Umbilical cord (tissue), 1 donor: ENCODE measurements at regions not wholly inside any gene's neighbourhood (a gene's known extent, or its start where the extent isn't known, plus 50 kb on each side); places are given as distances from the start of the nearest gene placed in this dataset.

Experiments used
- DNase-seq: peaks from one replicate; pipeline ENCODE4 v3.0.0-alpha.2; 2015; ENCODE audit warnings: low spot score

DNA sequence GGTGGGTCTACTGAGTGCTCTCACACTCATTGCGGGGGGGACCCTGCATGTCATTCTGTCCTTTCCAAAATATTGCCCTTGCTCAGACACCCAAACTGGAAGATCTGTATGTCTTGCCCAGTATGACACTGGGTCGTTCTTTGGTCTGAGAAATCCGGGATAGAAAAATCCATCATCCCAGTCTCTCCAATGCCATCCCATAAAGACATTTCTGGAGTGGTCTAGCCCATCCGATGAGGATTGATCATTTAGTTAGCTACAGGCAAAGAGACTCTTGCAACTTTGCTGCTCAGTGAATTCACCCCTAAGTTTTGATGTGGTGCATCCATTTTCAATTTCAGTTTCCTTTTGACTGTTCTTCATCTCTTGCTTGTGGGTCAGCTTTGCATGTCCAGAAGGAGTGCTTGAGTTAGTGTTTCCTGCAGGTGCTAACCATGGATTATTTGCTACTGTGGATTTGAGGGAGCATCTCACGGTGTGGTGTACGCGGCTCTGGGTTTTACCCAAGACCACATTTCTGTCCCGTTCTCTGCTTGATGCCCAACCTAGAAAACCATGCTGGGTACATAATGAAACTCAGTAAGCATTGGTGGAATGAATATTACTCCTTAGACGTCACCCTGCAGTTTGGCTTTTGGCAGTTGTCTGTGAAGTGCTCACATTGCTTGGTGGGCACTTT is 247.0 kb upstream of the MKI67 start:
- no peak for DNase-seq

DNA sequence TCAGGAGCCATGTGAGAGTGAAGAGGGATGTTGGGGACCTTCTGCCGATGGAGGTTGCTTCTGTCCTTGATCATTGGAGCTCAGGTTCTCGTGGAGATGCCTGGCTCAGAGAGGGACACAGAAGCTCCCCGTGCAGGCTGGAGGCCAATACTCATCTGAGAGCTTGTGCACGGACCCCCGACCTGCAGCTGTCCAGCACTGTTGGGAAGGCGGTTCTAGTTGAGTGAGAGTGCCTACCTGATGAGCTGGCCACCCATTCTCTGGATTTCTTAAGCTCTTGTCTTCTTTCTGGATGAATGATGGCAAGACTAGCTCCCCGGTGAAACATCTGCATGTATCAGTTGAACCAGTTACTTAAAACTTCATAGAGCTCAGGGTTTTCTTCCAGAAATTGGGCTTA is 247.6 kb upstream of the MKI67 start:
- no peak for DNase-seq

DNA sequence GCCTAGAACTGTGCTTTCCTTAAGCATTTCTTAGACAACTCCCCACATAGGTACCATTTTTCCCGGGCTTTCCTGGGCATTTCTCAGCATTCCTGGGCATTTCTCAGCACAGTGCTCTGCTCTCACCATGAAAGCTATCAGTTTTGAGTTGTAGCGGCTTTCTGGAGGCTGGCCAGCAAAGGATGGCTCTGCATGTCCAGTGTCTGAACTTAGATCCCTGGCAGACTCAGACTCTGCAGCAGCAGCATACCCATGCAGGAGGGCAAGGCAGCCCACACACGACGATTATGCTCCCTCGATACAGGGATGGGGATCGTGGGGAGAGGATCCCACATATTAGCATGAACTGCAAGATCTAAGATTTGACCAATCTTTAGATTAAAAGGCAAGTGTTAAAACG is 248.9 kb upstream of the MKI67 start:
- peak; percentile 49 for DNase-seq

DNA sequence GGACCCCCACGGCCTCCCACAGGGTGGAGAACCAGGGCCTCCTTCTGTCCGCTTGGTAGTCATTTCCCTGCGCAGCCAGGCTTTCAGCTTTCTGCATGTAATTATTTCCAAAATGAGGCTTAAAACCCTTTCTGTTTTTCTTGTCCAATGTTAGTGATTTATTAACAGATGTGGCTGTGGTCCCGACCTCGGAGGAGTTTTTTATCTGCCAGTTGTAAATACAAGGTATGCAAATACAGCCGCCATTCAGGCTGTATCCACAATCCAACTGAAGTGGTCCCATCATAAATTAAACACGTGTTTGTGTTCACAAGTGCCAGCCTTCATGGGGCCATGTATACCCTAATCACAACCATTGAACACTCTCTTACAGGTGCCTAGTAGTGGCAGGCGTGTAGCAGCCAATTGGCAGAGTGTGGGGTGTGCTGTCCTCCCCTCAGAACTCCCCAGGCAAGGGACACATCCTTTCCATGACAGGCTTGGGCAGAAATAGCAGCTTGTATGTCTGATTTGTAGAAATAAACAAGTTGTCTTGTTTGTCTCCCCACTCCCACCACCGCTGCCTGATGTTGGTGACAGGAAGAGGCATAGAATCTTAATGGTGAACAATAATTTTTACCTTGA is 251.3 kb upstream of the MKI67 start:
- no peak for DNase-seq

DNA sequence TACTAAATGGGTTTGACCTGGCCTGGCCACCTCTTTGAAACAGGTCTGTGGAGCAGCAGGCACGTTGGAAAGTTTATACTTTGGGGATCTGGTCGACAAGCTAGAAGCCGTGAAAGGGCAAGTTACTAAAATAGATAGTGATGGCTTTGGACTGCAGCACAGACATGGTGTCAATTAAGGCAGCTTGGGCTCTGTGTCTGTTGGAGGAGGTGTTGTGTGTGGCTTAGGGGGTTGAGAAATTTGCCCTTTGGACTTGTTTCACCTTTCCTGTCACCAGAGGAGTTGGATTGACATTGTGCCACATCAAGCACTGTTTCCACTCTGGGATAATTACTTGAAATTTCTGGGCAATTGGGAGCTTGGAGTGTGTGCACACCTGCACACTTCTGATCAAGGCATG is 251.8 kb upstream of the MKI67 start:
- DNase-seq, result no peak

DNA sequence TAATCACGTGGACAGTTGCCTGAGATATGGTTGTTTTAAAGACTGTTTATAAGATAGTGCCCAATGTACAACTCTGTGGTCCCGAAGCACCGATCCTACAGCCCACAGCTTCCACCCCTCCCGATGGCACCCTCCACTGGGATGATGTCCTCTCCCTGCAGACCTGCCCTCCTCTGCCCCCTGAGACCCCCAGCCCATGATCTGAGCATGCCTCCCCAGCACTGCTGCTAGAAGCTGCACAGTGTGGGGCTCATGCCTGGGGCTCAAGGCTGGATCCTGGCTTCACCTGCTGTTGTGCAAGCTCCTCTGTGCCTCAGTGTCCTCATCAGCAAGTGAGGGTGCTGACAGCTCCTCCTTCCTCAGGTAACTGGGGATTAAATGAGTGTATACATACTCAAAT is 254.7 kb upstream of the MKI67 start:
- DNase-seq, result no peak

DNA sequence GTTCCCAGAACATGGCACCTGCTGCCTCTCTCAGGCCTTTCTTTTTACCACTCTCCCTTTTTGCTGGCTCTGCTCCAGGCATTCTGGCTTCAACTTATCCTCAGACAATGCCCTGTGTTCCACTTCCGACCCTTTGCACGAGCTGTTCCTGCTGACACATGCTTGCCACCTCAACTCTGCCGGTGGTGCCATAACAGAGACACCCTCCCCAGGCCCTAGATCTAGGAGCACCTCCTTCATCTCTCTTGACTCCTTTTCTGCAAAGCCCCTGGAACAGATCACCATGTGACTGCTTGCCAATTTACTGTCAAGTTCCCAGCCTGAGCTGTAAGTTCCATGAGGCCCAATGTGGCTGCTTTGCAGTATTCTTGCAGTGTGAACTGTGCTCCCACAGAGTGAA is 256.0 kb upstream of the MKI67 start:
- peak; percentile 1 for DNase-seq

DNA sequence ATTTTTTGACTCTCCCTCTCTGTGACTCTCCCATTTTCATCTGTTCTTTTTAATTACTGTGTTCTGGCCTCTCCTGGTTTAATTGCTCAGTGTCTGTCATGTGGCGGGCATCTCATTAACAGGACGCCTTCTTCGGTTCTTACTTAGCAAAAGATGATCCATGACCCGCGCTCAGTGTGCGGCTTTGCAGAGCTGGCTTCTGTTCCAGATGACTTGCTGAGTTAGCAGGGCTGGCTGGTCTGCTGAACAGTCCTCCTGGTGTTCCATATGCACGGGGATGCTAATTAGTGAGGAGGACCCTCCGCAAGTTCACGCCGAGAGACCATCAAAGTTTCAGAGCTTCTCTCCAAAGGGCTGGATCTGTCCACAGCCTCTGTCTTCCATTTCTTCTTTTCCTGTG is 258.6 kb upstream of the MKI67 start:
- no peak for DNase-seq

DNA sequence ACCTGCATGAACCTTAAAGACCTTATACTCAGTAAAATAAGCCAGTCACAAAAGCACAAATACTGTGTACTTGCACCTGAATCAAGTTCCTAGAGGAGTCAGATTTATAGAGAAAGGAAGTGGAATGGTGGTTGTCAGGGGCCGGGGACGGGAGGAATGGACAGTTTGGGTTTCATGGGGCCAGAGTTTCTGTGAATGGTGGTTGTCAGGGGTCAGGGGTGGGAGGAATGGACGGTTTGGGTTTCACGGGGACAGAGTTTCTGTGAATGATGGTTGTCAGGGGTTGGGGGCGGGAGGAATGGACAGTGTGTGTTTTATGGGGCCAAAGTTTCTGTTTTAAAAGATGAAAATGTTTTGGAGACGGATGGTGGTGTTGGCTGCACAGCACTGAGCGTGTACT is 260.0 kb upstream of the MKI67 start:
- DNase-seq, result no peak

DNA sequence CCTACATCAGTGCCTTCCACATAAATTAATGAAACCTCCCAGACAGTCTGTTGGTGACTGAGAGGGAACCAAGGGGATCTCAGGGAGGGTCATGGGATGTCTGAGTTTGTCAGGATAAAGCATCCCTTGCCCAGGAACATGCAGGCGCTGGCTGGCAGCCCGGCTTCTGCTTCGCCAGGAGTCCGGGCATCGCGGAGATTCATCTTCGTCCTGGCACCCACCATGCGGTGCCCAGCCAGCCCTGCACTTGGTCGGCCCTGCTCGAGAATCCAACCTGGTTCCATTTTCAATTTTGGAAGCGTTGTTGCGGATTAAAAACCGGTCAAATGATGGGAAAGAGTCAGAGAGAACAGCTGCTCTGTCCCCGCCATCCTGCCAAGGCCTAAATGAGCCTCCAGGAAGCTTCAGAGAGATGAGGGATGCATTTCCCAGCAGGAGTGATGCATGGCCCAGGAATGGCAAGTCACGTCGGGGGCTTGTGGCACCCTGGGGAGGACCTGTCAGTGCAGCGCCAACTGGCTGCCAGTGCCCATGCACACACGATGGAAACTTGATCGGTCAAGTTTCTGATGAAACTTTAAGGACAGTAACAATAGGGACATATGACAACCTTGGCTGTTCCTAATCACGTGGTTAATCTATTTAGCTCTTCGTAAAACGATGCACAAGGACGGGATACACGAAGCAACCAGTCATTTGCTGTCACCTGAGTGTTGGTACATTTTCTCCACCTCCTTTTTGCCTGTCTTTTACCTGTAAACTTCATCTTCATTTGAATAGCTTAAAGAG is 260.8 kb upstream of the MKI67 start:
- DNase-seq, result no peak

DNA sequence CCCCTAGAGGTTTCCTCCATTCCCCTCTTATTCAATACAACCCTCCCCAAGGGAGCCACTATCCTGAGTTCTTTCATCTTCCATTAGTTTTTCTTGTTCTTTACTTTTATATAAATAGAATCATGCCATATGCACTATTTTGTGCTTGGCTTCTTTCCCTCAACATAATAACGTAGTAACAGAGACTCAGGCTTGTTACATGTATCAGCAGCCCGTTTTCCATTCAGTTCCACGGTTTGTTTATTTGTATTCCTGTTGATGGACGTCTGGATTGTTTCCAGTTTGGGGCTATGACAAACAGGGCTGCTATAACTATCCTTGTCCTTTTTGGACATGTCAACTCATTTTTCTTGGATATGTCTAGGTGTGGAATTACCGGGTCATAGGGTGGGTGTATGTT is 264.4 kb upstream of the MKI67 start:
- DNase-seq, result no peak

DNA sequence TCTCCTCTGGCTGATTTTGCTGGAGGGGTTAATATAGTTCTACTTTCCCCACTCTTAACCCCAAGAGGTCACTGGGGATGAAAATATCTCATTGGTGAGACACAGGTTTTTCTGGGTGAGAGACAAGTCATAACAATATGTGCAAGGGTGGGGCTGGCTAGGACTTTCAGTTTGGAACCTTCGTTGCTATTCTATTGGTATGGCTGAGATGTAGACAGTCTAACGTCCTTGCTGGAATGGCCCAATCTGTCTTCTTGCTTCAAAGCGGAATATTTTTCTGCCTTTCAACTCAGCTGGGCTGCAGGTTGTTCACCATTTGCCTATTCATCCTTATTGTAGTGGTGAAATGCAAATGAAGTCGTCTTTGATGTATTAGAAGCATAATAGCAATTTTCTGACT is 267.3 kb upstream of the MKI67 start:
- DNase-seq, result no peak

DNA sequence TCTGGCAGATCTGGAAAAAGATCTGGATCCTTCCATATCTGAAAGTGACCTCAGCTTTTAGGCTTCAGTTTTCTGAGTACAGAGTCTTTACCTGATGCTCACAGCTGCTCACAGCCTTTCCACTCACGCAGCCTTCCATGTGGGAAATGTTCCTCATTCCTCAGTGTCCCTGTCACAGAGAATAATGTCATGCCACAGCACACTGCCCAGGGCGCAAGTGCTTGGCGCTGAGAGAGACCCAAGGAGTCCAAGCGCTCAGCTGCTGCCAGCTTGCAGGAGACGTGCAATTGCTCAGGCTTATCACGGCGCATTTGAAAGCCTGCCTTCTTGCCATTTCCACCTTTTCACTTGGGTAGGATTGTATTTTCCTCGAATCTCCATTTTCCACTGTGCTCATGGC is 271.9 kb upstream of the MKI67 start:
- no peak for DNase-seq

DNA sequence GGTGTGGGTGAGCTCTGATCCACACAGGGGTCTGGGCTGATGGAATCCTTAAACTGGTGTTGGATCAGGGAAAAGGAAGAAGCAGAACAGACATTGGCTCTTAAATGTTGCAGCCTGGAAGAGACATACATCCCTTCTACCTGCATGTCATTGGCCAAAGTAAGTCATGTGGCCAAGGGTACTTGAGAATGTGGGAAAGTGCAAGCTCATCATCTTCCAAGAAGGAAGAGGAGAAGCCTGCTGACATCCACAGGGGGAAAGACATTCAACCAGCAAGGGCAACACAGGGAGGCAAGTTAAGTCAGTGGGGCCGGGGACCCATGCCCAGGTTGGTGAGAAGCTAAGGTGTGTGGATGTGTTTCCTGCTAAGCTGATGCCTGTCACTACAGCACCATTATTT is 272.8 kb upstream of the MKI67 start:
- no peak for DNase-seq

DNA sequence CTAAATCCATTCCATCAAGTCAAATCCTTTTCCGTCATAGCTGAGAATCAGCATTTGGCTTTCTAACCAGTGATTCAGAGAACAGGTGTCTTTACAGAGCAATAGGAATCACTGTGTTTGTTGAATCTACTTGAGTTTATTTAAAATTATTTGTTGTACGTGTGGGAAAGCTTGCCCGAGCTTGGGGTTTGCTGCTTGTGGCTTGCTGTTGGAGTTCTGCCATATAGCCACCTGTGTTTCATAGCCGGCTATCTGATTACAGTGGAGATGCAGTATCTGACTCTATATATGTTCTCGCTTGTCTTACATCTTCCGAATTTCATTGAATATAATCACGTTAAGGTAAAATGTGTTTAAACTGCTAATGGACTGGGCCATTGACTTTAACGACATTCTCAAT is 274.3 kb upstream of the MKI67 start:
- no peak for DNase-seq

DNA sequence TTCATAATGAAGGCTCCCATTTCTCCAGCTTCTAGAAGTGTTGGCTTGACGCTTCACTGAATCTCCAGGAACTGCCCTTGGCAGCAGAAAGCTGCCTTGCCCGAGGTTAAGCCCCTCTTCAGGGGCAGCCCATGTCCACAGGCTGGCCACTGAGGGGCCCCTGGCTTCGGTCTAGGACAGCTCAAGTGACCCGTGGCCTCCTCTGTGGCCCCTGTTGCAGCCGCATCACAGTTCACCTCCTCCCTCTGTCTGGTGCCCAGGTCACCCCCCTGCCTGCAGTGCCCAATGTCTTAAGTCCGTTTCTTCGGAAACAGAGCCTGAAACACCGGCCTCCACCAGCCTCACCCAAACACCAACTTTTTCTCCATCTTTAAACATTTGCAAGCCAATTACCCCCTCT is 279.2 kb upstream of the MKI67 start:
- DNase-seq, result no peak

DNA sequence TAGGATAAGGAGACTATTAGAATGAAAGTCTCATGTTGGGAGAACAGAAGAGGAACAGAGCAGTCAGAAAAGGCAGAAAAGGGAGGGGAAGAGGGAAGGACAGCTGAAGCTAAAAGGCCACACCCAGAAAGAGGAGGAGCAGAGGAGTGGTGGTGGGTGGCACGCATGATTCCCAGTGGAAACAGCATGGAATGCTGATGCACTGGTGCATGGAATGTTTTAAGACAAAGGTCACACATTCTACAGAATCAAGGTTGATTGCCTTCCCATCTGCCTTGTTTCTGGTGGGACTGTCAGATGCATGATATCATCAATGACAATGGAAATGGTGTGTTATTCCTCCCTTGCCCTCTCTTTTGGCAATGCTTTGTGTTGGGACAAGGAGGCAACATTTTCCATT is 285.4 kb upstream of the MKI67 start:
- no peak for DNase-seq

DNA sequence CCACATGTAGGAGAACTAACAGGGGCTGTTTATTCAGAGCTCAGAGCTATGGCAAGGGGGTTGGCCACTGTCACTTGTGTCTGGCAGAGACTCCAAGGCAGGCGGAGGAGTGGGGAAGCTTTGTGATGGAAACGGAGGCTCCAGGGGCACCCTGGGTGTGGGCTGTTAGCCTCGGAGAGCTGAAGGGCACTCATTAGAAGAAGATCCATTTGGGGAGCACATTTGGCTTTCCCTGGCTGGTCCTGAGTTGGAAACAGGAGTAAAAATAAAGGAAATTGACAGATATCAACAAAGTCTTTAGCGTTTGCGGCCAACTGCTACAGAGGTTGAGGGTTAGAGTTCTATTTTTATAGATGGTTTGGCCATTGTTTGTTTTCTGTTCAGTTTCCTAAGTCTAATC is 288.3 kb upstream of the MKI67 start:
- no peak for DNase-seq

DNA sequence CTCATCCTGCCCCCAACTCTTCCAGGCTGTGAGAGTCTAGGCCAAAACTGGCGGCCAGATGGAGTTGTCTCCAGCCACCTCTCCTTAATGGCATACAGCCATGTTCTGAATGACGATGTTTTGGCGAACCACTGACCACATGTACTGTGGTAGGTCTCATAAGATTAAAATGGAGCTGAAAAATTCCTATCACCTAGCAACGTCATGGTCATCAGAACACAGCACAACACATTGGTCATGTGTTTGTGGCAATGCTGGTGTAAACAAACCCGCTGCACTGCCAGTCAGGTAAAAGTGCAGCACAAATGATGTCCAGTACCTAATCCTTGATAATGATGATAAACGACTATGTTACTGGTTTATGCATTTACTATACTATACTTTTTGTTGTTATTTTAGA is 290.0 kb upstream of the MKI67 start:
- no peak for DNase-seq

DNA sequence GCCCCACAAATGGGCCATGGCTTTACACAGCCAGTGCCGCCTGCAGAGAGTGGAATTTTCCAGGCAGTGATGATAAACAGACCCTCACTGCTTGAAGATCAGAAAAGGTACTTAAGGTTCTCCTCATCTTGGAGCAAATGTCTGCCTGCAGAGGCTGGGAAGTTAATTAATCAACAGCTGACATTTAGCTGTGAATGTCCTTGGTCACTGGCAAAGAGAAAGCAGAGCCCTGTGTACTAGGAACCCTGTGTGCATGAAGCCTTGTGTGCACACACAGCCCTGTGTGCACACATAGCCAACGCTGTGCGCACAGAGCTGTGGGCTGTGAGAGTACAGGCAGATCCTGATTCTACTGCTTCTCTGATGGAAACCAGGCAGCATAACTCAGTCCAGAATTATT is 291.6 kb upstream of the MKI67 start:
- DNase-seq, result peak; percentile 3

DNA sequence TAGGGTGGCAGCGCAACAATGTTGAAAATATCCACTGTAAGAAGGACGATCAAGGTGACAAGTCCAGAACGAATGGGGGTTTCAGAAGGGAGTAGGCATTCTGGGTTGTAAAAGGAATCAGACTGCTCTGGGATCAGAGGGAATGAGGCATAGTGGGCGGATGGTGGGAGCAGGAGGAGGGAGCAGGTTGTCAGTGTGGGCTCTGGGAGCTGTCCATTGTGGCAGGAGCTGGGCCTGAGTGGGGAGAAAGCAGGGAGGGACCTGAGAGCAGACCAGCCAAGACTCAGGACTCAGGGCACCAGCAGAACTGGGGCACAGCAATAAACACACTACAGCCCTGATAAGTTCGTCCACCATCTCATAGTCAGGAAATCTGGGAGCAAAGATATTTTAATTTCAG is 292.6 kb upstream of the MKI67 start:
- no peak for DNase-seq

DNA sequence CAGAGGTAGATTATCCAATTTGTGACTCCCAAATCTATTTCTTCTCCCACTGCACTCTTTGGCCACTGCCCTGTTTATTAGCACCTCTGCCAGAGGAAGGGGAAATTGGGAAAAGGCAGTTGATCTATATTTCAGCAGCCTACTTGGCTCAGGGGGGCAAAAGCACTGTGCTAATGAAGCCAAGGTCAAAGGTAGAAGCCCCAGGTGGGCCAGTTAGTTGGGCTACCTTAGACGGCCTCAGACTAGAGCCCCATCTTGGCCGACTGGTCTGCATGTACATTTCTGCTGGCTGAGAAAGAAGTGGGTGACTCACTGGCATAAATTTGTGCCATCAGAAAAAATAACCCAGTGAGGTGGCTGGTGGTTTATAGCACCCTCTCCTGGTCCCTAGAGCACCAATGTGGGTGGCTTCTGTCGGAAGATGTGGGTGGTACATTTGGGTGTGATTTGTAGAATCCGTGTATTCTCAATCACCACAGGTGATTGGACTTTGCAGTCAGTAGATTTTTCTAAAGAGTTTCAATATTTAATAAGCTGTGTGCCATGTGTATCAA is 293.3 kb upstream of the MKI67 start:
- DNase-seq, result no peak

DNA sequence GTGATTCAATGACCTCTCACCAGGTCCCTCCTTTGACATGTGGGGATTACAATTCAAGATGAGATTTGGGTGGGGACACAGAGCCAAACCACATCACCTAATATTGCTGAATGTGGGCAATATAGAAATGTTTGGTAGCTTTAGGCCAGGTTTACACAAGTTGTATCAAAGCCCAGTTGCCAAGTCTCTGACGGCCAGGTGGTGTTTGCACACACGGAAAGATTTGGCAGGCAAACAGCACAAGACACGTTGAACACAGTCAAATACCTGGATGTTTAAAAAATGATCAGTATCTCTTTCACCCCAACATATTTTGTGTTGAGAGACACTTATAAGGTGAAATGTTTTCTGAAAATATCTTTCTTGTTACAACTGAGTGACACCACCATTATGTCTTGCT is 294.4 kb upstream of the MKI67 start:
- DNase-seq, result no peak
